IPS DF 6.9 (cell line): ENCODE measurements at regions not wholly inside any gene's neighbourhood (a gene's known extent, or its start where the extent isn't known, plus 50 kb on each side); places are given as distances from the start of the nearest gene placed in this dataset.

Experiments used
- DNase-seq: peaks from one replicate; pipeline ENCODE4 v3.0.0-alpha.2; 2013; ENCODE audit warnings: low read depth, low spot score
- H3K27ac ChIP-seq: one replicate; pipeline ENCODE4 v1.5.1; 2013; ENCODE audit warnings: low read length, control low read depth
- H3K27me3 ChIP-seq: 2 replicates; pipeline ENCODE4 v1.6.1; 2013; ENCODE audit warnings: mild to moderate bottlenecking, low read length; ENCODE audit not compliant: control insufficient read depth, insufficient read depth
- H3K36me3 ChIP-seq: 2 replicates; pipeline ENCODE4 v1.6.1; 2013; ENCODE audit warnings: low read length; ENCODE audit not compliant: control insufficient read depth, insufficient read depth
- H3K4me1 ChIP-seq: 2 replicates; pipeline ENCODE4 v1.6.1; 2013; ENCODE audit warnings: low read length; ENCODE audit not compliant: control insufficient read depth, insufficient read depth
- H3K4me3 ChIP-seq: 2 replicates; pipeline ENCODE4 v1.5.1; 2013; ENCODE audit warnings: mild to moderate bottlenecking, low read length
- H3K9me3 ChIP-seq: 2 replicates; pipeline ENCODE4 v1.6.1; 2013; ENCODE audit warnings: low read length, inconsistent platforms; ENCODE audit not compliant: control insufficient read depth, insufficient read depth
- WGBS: extraction: QIAGEN DNeasy Blood & Tissue Kit; methylation state at CpG from one replicate; pipeline ENCODE4 v1.1.7; 2013; ENCODE audit warnings: mixed read lengths, missing lambda C conversion rate; ENCODE audit not compliant: insufficient read length, insufficient coverage; 5-methylcytosine and 5-hydroxymethylcytosine counted together

DNA sequence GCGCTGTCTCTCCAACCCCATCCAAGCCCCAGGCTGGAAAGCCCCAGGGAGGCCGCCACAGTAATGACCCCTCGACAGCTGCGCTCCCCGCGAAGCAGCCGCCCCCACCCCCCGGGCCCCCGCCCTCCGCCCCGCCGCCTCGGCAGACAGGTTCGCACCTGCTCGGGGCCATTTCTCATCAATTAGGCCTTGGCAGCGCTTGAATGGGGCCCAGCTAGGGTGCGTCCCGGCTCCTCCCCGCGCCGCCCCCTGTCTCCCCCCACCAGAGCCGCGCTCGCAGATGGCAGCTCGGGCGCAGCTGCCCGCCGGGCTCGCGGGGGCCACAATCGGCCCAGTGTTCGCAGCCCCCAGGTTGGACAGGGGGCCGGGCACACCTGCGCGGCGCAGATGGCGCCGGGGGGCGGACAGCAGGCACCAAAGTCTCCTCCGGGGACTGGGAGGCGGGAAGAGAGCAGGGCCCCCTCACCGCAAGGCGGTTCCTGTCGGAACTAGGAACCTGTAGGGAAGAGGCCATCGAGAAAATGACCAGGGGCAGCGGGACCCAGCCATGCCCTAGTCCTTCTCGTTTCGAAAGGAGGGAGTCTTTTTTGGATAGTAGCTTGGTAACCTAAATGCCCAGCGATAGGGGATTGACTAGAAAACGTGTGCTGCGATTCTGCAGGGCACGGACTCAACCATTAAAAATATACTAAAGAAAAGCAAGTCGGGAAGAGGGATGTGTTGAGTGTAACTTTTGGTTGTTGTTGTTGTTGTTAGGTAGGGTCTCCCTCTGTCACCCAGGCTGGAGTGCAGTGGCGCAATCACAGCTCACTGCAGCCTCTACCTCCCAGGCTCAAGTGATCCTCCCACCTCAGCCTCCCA lies 83.2 kb upstream of the EYA2 start:
- no CpG with 5 or more reads among the region's 54 CpGs for WGBS
- Histone ChIP-seq H3K4me3 (peak overlapping the region; percentile 8; the same call in 1 of the 2 replicates), H3K27ac (no peak overlapping the region), H3K36me3 (no peaks in the 10 kb centered on the region), H3K9me3 (no peaks in the 10 kb centered on the region), H3K27me3 (no peaks in the 10 kb centered on the region), H3K4me1 (0 out of 2 replicates have a peak, but pooled peaks cover 1% of the 10 kb centered on the region)
- no peak for DNase-seq

GRCh38 chr20:46814366-46815232 lies 80.0 kb upstream of the EYA2 start:
- no peak for DNase-seq
- H3K36me3 ChIP-seq = no peaks in the 10 kb centered on the region
- no peak overlapping the region for H3K4me3 ChIP-seq
- no peak overlapping the region for H3K27ac ChIP-seq
- H3K27me3 ChIP-seq = no peaks in the 10 kb centered on the region
- no peaks in the 10 kb centered on the region for H3K4me1 ChIP-seq
- WGBS = no CpG with 5 or more reads among the region's 8 CpGs
- H3K9me3 ChIP-seq = no peaks in the 10 kb centered on the region

GRCh38 chr20:46816097-46816496 lies 78.5 kb upstream of the EYA2 start:
- H3K27ac ChIP-seq = no peak overlapping the region
- no peaks in the 10 kb centered on the region for H3K36me3 ChIP-seq
- WGBS = no CpG with 5 or more reads among the region's 5 CpGs
- H3K4me1 ChIP-seq = no peaks in the 10 kb centered on the region
- H3K4me3 ChIP-seq = no peak overlapping the region
- DNase-seq = no peak
- H3K27me3 ChIP-seq = no peaks in the 10 kb centered on the region
- H3K9me3 ChIP-seq = no peaks in the 10 kb centered on the region

DNA sequence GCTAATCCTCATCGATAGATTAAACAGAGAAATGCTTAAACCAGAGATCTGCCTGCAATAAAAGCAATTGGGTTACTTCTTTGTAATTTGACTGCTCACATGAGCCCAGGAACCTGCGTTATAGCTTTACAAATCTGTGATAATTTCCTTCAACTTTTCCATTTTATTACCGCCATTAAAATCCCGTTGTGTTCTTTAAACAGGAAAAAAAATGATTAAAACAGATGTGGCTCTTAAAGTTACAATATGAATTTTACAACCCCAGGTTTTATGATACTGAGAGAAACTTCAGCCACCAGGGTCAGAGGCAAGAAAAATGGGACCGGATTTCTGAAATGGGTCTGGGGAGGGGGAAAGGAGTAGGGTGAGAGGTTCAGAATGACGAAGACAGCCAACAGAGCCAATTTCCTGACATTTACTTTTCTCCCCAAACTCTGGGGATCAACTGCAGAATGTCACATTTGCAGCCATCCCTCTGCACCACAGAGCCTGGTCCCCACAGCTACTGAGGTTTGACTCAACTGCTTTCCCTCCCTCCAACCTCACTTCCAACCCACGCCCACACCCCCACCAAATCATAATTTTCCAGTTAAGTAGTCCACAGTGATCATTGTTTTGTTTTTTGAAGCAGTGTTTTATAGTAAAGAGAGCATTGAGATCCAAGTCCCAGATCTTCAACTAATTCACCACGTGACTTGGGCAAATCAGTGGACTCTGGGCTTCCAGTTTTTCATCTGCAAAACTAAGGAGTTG lies 77.6 kb upstream of the EYA2 start:
- no peaks in the 10 kb centered on the region for H3K4me1 ChIP-seq
- H3K9me3 ChIP-seq = no peaks in the 10 kb centered on the region
- H3K27me3 ChIP-seq = no peaks in the 10 kb centered on the region
- H3K27ac ChIP-seq = no peak overlapping the region
- H3K4me3 ChIP-seq = no peak overlapping the region
- H3K36me3 ChIP-seq = no peaks in the 10 kb centered on the region
- no CpG with 5 or more reads among the region's 8 CpGs for WGBS
- DNase-seq = no peak

GRCh38 chr20:46820682-46821081 lies 74.0 kb upstream of the EYA2 start:
- WGBS = no CpG with 5 or more reads among the region's 3 CpGs
- Histone ChIP-seq H3K4me1 (no peaks in the 10 kb centered on the region), H3K36me3 (no peaks in the 10 kb centered on the region), H3K4me3 (no peak overlapping the region), H3K27me3 (no peaks in the 10 kb centered on the region), H3K27ac (no peak overlapping the region), H3K9me3 (no peaks in the 10 kb centered on the region)
- DNase-seq = no peak

GRCh38 chr20:46823271-46823751 lies 71.3 kb upstream of the EYA2 start:
- H3K4me1 ChIP-seq = no peaks in the 10 kb centered on the region
- H3K27ac ChIP-seq = no peak overlapping the region
- H3K4me3 ChIP-seq = no peak overlapping the region
- no peaks in the 10 kb centered on the region for H3K9me3 ChIP-seq
- WGBS = no CpG with 5 or more reads among the region's 5 CpGs
- H3K27me3 ChIP-seq = no peaks in the 10 kb centered on the region
- DNase-seq = no peak
- H3K36me3 ChIP-seq = no peaks in the 10 kb centered on the region

- Histone ChIP-seq H3K27ac (no peak overlapping the region), H3K9me3 (no peaks in the 10 kb centered on the region), H3K4me3 (no peak overlapping the region), H3K4me1 (no peaks in the 10 kb centered on the region), H3K27me3 (no peaks in the 10 kb centered on the region), H3K36me3 (no peaks in the 10 kb centered on the region)
- no peak for DNase-seq
- no CpG with 5 or more reads among the region's 3 CpGs for WGBS
These were observed 70.9 kb upstream of the EYA2 start for GRCh38 chr20:46823753-46824152.

DNA sequence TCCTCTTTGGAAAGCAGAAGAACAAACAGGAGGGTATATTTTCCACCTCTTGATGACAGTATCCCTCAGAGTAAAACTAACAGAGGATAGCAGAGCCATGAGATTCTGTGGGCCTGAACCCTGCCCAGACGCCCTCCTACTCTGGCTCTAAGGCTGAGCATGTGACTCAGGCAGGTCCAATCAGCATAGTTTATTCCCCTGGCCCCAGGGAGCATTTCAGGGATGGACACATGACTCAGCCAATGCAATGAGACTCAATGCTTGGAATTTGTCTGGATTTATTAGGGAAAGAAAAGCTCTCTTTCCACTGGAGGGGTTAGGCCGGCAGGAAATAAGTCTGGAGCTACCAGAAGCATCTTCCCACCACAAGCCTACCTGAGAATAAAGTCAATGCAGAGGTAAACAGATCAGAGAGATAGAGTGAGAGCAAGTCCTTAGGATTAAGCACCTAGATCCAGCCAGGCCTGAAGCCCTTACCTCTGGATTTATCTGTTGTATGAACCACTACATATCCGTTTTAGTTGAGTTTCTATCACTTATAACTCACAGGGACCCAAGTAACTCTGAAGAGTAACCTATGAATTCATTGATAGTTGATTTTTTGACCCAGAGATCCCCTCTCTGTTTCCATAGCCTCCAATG lies 68.2 kb upstream of the EYA2 start:
- no peaks in the 10 kb centered on the region for H3K4me1 ChIP-seq
- H3K4me3 ChIP-seq = no peak overlapping the region
- H3K36me3 ChIP-seq = no peaks in the 10 kb centered on the region
- no peaks in the 10 kb centered on the region for H3K27me3 ChIP-seq
- no peaks in the 10 kb centered on the region for H3K9me3 ChIP-seq
- no CpG with 5 or more reads among the region's 3 CpGs for WGBS
- DNase-seq = no peak
- no peak overlapping the region for H3K27ac ChIP-seq

GRCh38 chr20:46827718-46828458 lies 66.8 kb upstream of the EYA2 start:
- no peak overlapping the region for H3K4me3 ChIP-seq
- H3K27me3 ChIP-seq = no peaks in the 10 kb centered on the region
- no peak for DNase-seq
- H3K27ac ChIP-seq = no peak overlapping the region
- WGBS = no CpG with 5 or more reads among the region's 10 CpGs
- H3K4me1 ChIP-seq = no peaks in the 10 kb centered on the region
- no peaks in the 10 kb centered on the region for H3K36me3 ChIP-seq
- no peaks in the 10 kb centered on the region for H3K9me3 ChIP-seq
